ENCODE measurements at regions not wholly inside any gene's neighbourhood (a gene's known extent, or its start where the extent isn't known, plus 50 kb on each side); places are given as distances from the start of the nearest gene placed in this dataset.
"Not testable (repeated sequence)": the region's sequence is repeated elsewhere in the genome, so short reads cannot be mapped to it uniquely, and the experiment has no call there.

DNA sequence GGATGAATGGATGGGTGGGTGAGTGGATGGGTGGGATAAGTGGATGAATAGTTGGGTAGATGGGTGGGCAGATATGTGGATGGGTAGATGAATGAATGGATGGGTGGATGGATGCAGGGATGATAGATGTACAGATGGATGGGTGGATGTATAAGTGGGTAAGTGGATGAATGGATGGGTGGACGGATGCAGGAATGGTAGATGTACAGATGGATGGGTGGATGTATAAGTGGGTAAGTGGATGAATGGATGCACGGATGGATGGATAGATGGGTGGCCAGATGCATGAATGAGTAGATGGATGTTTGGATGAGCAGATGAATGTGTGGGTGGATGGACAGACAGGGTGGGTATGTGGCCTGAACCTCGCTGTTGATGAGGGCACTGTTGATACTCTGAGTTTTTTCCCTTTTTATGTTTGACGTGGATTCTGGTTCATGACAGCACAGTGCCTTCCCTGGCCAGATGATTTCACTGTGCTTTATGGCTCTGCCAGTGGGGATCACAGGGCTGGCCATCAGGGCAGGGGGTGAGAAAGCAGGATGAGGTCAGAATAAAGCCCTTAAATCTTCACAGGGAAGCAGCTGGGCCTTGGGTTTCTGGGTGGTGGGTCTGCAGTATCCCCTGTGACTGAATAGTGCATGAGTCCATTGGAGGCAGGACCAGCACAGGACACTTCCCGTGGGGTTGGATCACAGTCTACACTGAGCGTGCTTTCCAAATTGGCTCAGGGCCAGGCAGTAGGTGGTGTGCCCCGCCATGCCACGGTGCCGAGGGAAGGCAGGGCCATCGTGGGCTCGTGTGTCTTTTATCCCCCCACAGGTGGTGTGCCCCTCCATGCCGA, 213.2 kb downstream of the BANP start:
- not testable (repeated sequence) for DNase-seq (ENCODE audit: low read depth)

DNA sequence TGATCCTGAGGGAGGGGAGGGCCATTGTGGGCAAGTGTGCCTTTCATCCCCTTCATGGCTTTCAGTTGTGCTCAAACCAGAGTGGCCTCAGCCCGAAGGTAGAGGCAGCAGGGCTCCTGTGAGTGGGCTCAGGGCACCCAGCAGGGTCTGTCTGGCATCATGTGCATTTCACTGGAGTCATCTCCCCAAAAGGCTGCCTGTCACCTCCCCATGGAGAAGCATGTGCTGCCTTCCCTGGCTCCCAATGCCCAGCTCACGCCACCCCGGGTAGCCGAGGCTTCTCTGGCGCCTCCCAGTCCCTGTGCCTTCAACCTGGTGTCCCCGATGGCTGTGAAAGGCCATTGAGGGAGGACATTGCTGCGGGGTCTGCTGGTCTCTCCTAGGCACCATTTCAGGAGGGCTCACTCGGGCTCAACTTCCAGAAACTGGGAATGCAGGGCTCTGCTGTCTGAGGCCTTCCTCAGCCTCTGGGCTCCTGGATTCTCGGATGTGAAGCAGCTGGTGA, 213.9 kb downstream of the BANP start:
- DNase-seq (ENCODE audit: low read depth) = not testable (repeated sequence)

GRCh38 chr16:88165683-88166082, 214.4 kb downstream of the BANP start:
- DNase-seq (ENCODE audit: low read depth) = not testable (repeated sequence)

- DNase-seq (ENCODE audit: low read depth) = not testable (repeated sequence)
Observed at GRCh38 chr16:88166209-88166773, 215.1 kb downstream of the BANP start.

- DNase-seq (ENCODE audit: low read depth) = not testable (repeated sequence)
Observed at GRCh38 chr16:88167798-88168556, 214.8 kb upstream of the ZNF469 start.

- not testable (repeated sequence) for DNase-seq (ENCODE audit: low read depth)
Observed at GRCh38 chr16:88168557-88168949, 214.2 kb upstream of the ZNF469 start.

- not testable (repeated sequence) for DNase-seq (ENCODE audit: low read depth)
Observed at GRCh38 chr16:88169136-88169830, 213.5 kb upstream of the ZNF469 start.

- DNase-seq (ENCODE audit: low read depth) = not testable (repeated sequence)
Observed at GRCh38 chr16:88169831-88170165, 213.0 kb upstream of the ZNF469 start.

DNA sequence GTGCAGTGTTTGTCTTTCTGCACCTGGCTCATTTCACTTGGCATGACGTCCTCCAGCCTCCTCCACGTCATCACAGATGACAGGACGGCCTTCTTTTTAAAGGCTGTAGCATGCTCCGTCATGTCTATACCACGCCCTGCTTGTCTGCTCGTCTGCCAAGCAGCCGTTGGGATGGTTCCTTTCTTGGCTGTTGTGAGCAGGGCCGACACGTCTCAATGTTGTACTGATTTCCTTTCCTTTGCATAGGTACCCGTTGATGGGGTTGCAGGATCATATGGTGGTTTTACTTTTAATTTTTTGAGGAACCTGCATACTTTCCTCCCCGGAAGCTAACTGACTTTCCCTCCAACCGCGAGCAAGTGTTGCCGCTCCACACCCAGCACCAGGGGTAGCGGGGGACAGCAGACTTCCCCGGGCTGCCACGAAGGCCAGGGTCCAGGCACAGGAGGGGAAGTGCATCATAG, 212.2 kb upstream of the ZNF469 start:
- DNase-seq (ENCODE audit: low read depth) = no peak

DNA sequence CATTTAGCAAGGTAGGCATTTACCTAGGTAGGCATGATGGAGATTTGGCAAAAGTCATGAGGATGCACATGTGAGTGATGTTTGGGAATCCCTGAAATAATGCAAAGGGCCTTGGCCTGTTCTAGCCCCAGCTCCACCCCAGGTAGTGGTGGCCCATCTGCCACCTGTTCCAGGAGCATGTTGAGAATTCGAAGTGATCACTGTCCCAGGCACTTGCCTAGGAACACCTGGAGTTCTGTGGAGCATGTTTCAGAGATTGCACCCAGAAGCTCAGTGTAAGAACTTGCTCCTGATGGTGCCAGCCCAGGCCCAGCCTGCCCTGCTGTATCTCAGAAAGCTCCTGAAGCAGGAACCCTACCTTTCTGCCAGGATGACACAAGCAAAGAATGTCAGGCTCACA, 211.6 kb upstream of the ZNF469 start:
- not testable (repeated sequence) for DNase-seq (ENCODE audit: low read depth)

DNA sequence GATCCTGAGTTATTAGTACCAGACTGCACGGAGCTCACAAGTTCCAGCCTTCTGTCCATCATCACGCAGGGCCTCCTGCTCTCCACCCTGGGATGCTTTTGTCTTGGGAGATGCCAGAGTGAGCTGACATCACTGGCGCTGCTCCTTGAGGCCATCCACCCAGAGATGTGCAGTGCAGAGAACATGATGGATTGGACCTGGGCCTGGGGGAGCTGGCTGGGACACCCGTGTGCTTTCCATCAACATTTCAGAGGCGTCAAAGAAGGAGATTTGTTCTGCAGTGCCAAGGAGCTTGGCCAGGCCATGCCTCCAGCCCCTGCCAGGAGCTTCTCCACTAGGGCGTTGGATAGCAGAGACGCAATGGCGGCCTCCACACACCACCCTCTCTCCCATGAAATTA, 206.6 kb upstream of the ZNF469 start:
- not testable (repeated sequence) for DNase-seq (ENCODE audit: low read depth)

GRCh38 chr16:88176591-88177180, 206.1 kb upstream of the ZNF469 start:
- DNase-seq (ENCODE audit: low read depth) = not testable (repeated sequence)

DNA sequence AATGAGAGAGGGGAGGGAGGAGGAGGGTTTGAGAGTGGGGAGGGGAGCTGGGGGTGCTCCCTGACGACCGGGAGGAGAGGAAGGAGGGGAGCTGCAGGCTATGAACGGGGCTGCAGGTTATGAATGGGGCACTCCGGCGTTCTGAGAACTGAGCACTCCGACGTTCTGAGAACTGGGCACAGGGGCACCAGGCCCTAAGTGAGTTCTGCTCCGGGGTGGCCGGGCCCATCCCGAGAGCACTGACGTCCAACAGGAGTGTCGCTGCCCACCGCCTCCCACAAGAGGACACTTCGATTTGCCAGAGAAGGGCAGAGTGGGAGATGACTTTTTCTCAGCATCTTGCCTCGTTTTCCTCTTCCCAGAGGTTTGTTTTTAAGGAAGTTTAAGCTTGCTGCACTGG, 204.5 kb upstream of the ZNF469 start:
- not testable (repeated sequence) for DNase-seq (ENCODE audit: low read depth)

DNA sequence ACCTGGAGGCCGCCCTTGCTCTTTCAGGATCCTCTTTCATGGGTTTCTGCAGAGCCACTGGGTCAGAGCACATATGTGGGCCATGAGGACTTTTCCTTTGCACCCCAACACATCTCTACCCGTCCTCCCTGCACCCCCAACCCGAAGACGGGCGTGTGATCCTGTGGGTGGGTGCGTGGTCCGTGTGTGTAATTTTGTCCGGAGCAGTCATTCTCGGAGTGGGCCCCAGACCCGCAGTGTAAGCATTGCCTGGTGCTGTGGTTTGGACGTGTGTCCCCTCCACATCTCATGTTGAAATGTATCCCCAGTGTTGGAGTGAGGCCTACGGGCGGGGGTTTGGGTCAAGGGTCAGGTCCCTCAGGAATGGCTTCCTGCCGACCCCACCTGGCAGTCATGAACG, 203.9 kb upstream of the ZNF469 start:
- not testable (repeated sequence) for DNase-seq (ENCODE audit: low read depth)

DNA sequence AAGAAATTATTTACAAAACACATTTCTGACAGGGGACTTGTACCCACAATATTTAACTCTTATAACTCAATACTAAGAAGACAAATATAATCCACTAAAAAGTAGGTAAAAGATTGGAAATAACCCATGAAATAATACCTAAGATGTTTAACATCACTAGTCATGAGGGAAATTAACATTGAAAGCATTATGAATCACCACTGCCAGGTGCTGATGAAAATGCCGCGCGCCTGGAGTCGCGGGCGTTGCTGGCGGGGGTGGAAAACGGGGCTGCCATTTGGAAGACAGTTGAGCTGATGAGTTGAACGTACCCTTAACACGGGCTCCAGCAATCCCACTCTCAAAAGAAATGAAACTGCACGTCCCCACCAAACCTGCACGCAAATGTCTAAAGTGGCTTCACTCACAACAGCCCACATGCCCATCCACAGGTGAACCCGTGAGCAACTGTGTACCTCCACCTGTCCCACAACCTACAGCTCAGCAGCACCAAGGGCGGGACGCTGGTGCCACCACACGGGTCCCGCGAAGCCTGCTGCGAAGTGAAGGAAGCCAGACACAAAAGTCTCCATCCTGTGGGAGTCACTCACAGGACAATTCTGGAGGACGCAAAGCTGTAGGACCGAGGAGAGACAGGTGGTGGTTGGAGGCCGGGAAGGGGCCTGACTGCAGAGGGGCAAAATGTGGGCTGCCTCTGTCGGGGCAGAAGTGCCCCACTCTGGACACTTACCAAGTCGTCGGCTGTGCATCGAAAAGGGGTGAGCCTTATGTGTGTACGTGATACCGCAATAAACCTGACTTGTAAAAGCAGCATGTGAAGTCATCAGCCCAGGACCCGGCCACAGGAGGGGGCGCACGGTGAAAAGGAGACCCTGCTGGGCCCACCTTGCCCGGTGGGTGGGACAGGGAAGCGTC, 199.5 kb upstream of the ZNF469 start:
- not testable (repeated sequence) for DNase-seq (ENCODE audit: low read depth)

- not testable (repeated sequence) for DNase-seq (ENCODE audit: low read depth)
Observed at GRCh38 chr16:88184053-88184452, 198.7 kb upstream of the ZNF469 start.

- DNase-seq (ENCODE audit: low read depth) = not testable (repeated sequence)
Observed at GRCh38 chr16:88184566-88185355, 198.0 kb upstream of the ZNF469 start.

GRCh38 chr16:88185406-88185805, 197.4 kb upstream of the ZNF469 start:
- DNase-seq (ENCODE audit: low read depth) = not testable (repeated sequence)

Data from CMK (cell line).